OCI-LY3 (cell line): ENCODE measurements at regions not wholly inside any gene's neighbourhood (a gene's known extent, or its start where the extent isn't known, plus 50 kb on each side); places are given as distances from the start of the nearest gene placed in this dataset.

ENCODE experiments used
- H2AFZ ChIP-seq: fragments of 200-600, 300-600 bp; shearing (Covaris generic); 2 replicates; pipeline ENCODE4 v1.6.0; 2014; ENCODE audit warnings: antibody characterized with exemption, low read depth, low read length
- H3K27ac ChIP-seq: fragments of 200-600, 300-600 bp; sonication (generic); 2 replicates; pipeline ENCODE4 v1.5.1; 2014; ENCODE audit warnings: mild to moderate bottlenecking, low read length, moderate library complexity, mixed read lengths
- H3K27me3 ChIP-seq: fragments of 200-600, 300-600 bp; sonication (generic); 2 replicates; pipeline ENCODE4 v1.6.1; 2014; ENCODE audit warnings: low read depth, low read length, mixed read lengths
- H3K36me3 ChIP-seq: fragments of 200-600, 300-600 bp; sonication (generic); replicated peaks from 2 replicates; pipeline ENCODE3; 2014; ENCODE audit warnings: low read depth, low read length, mixed read lengths
- H3K4me1 ChIP-seq: fragments of 300-600, 200-600 bp; sonication (generic); 2 replicates; pipeline ENCODE4 v1.6.1; 2014; ENCODE audit warnings: low read length, mixed read lengths
- H3K4me2 ChIP-seq: fragments of 200-600, 300-600 bp; sonication (generic); 2 replicates; pipeline ENCODE4 v1.6.1; 2014; ENCODE audit warnings: low read length, mixed read lengths
- H3K4me3 ChIP-seq: fragments of 300-600, 200-600 bp; sonication (generic); 2 replicates; pipeline ENCODE4 v1.5.1; 2014; ENCODE audit warnings: antibody characterized with exemption, mild to moderate bottlenecking, low read length, moderate library complexity
- H3K79me2 ChIP-seq: fragments of 300-600, 200-600 bp; shearing (Covaris generic); 2 replicates; pipeline ENCODE4 v1.6.1; 2014; ENCODE audit warnings: mild to moderate bottlenecking, low read length, mixed read lengths
- H3K9ac ChIP-seq: fragments of 300-600, 200-600 bp; shearing (Covaris generic); 2 replicates; pipeline ENCODE4 v1.6.0; 2014; ENCODE audit warnings: mild to moderate bottlenecking, low read length, moderate library complexity
- H3K9me3 ChIP-seq: fragments of 200-600, 300-600 bp; shearing (Covaris generic); 2 replicates; pipeline ENCODE4 v1.6.1; 2014; ENCODE audit warnings: low read length, mixed read lengths; ENCODE audit not compliant: insufficient read depth
- H4K20me1 ChIP-seq: fragments of 200-600, 300-600 bp; sonication (generic); 2 replicates; pipeline ENCODE4 v1.6.1; 2016; ENCODE audit warnings: low read length, mixed read lengths; ENCODE audit not compliant: insufficient read depth
- CTCF ChIP-seq: fragments of 200-600, 300-600 bp; sonication (generic); IDR thresholded peaks from 2 replicates; pipeline ENCODE4 v1.5.1; 2014; ENCODE audit warnings: antibody characterized with exemption, low read length, low read depth
- EZH2phosphoT487 ChIP-seq: fragments of 200-600 bp; shearing (Covaris generic); IDR thresholded peaks from 2 replicates; pipeline ENCODE4 v1.6.1; 2018; ENCODE audit warnings: antibody characterized with exemption, mixed run types, low read depth

DNA sequence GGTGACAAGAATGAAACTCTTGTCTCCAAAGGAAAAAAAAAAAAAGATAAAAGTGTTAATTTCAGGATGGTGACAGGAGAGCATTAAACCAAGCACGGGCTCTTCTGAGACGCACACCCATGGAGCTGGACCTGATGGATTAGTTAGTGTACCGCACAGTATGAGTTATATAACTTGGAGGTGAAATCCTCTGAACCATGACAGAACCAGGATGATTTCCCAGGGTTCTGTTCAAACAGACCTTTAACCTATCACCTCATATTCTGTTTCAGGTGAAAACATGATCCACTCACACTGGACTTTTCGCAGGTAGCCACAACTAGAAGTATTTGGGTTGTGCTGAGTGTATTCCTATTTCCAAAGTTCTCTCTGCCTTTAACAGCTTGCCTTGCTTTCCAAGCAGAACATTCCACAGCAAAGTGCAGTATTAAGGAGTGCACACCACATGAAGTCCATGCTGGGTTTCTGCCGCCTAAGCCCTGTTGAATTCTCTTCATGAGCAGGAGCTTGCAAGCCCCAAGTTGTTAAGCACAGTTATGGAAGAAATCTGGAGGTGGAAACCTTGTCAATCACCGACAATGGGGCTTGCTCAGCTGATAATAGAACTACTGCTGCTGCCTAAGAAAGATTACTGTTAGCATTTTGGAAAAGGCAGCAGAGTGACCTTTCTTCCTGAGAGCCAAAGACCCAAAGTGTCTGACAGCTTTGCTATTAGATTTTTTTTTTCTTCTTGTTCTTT is 461.7 kb downstream of the TLE1 start:
- Histone ChIP-seq H3K4me1 (no peaks in the 10 kb centered on the region), H3K27ac (no peak overlapping the region), H2AFZ (no peak overlapping the region), H3K4me2 (no peak overlapping the region), H3K4me3 (no peak overlapping the region), H3K79me2 (no peaks in the 10 kb centered on the region), H3K9me3 (no peaks in the 10 kb centered on the region), H3K36me3 (no peaks in the 10 kb centered on the region), H3K27me3 (no peaks in the 10 kb centered on the region), H3K9ac (no peak overlapping the region), H4K20me1 (no peaks in the 10 kb centered on the region)
- TF ChIP-seq CTCF: no peak
- TF ChIP-seq EZH2phosphoT487: no peak

DNA sequence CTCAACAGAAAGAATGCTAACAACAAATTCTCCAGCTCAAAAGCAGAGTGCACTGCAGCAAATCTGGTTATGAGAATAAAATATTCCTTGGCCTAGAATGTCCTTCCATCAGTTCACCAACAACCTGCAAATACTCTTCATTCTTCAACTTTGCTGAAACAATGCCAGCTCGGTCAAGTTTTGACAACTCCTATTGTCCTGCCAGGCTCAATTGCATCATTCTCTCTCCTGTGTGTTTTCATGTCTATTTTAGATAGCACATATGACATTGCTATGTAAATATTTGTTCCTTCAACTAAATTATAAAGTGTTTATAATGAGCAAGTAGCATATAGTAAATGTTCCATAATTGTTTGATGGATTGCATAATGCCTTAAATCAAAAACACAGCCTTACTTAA is 463.8 kb downstream of the TLE1 start:
- Histone ChIP-seq H2AFZ (no peak overlapping the region), H3K9ac (no peak overlapping the region), H3K4me3 (no peak overlapping the region), H3K27me3 (no peaks in the 10 kb centered on the region), H3K79me2 (no peaks in the 10 kb centered on the region), H3K9me3 (no peaks in the 10 kb centered on the region), H3K4me2 (no peak overlapping the region), H3K36me3 (no peaks in the 10 kb centered on the region), H4K20me1 (no peaks in the 10 kb centered on the region), H3K4me1 (no peaks in the 10 kb centered on the region), H3K27ac (no peak overlapping the region)
- TF ChIP-seq CTCF: no peak
- no peak for TF ChIP-seq EZH2phosphoT487

- H3K9me3 ChIP-seq: no peaks in the 10 kb centered on the region
- H3K27me3 ChIP-seq: no peaks in the 10 kb centered on the region
- H3K27ac ChIP-seq: no peak overlapping the region
- no peaks in the 10 kb centered on the region for H3K4me1 ChIP-seq
- no peaks in the 10 kb centered on the region for H4K20me1 ChIP-seq
- TF ChIP-seq CTCF (no peak), EZH2phosphoT487 (no peak)
- no peaks in the 10 kb centered on the region for H3K79me2 ChIP-seq
- no peak overlapping the region for H3K4me2 ChIP-seq
- no peak overlapping the region for H2AFZ ChIP-seq
- H3K36me3 ChIP-seq: no peaks in the 10 kb centered on the region
- H3K4me3 ChIP-seq: no peak overlapping the region
- no peak overlapping the region for H3K9ac ChIP-seq
Observed at GRCh38 chr9:81224166-81225081, 464.9 kb downstream of the TLE1 start.

GRCh38 chr9:81214975-81215374 is 474.4 kb downstream of the TLE1 start:
- TF ChIP-seq EZH2phosphoT487 (no peak), CTCF (no peak)

More at GRCh38 chr9:81214975-81215374, 474.4 kb downstream of the TLE1 start:
- H3K9me3 ChIP-seq: no peaks in the 10 kb centered on the region
- H3K27ac ChIP-seq: no peak overlapping the region
- no peaks in the 10 kb centered on the region for H3K4me1 ChIP-seq
- no peak overlapping the region for H3K4me2 ChIP-seq
- no peaks in the 10 kb centered on the region for H3K36me3 ChIP-seq
- H3K9ac ChIP-seq: no peak overlapping the region
- no peaks in the 10 kb centered on the region for H4K20me1 ChIP-seq
- no peaks in the 10 kb centered on the region for H3K27me3 ChIP-seq
- H3K4me3 ChIP-seq: no peak overlapping the region
- no peaks in the 10 kb centered on the region for H3K79me2 ChIP-seq
- H2AFZ ChIP-seq: no peak overlapping the region
